ENCODE measurements at regions not wholly inside any gene's neighbourhood (a gene's known extent, or its start where the extent isn't known, plus 50 kb on each side); places are given as distances from the start of the nearest gene placed in this dataset.

DNA sequence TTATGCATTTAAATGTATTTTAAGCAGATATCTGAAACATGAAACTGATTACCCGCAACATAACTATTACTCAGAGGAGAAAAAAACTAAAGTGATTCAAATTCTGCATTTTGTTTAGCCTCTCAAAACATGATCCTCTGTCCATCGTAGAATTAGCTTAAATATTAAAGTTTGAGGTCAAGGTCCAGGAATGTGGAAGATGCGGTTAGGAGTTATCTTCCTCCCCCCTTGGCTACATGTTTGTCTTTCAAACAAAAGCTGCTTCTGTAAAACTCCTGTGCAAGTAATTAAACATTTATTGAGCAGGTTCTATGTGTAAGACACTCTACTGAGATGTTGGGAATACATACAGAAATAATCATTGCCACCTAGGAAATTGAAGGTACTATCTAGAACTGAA lies 175.0 kb upstream of the ISL1 start:
- ChIA-PET SMC1A (ENCODE audit: uncharacterized antibody, unreplicated experiment) (no interaction called here), RAD21 (ENCODE audit: unreplicated experiment) (no interaction called here), POLR2A (no interaction called here), CTCF (no interaction called here)
- no peak for ATAC-seq
- H3K9ac ChIP-seq (ENCODE audit: control insufficient read depth, insufficient read depth, low read length), result no peak overlapping the region
- no peak overlapping the region for H2AFZ ChIP-seq (ENCODE audit: control insufficient read depth, low read depth, low read length)
- no peak for TF ChIP-seq ZNF217 (IDR thresholded peaks at IDR 0.05)
- no peak for TF ChIP-seq KDM1A (IDR thresholded peaks at IDR 0.05; ENCODE audit: borderline replicate concordance)
- TF ChIP-seq E2F8 (IDR thresholded peaks at IDR 0.05; ENCODE audit: low read depth, partially characterized antibody), result no peak
- no peak for TF ChIP-seq KLF5 (IDR thresholded peaks at IDR 0.05; ENCODE audit: partially characterized antibody)
- no peak for TF ChIP-seq RB1 (IDR thresholded peaks at IDR 0.05; ENCODE audit: borderline replicate concordance)
- no peak for TF ChIP-seq ZNF622 (IDR thresholded peaks at IDR 0.05)
- no peaks in the 10 kb centered on the region for H4K20me1 ChIP-seq (ENCODE audit: control insufficient read depth, insufficient read depth)
- no peaks in the 10 kb centered on the region for H3K9me3 ChIP-seq (replicated peaks; ENCODE audit: control insufficient read depth, insufficient read depth, low read length)
- intact Hi-C loops (cut with micrococcal nuclease; ENCODE audit: unreplicated experiment) (no loop called here), in situ Hi-C loops (cut with MboI) (no loop called here)
- BruUV-seq (replicated peaks), result no TSS peak
- H3K4me1 ChIP-seq (ENCODE audit: control insufficient read depth, insufficient read depth, low read length), result no peaks in the 10 kb centered on the region
- H3K27me3 ChIP-seq (replicated peaks in 1 of 2; ENCODE audit: control insufficient read depth in 2 of 2, insufficient read depth in 2 of 2, low read length in 1 of 2), result no peaks in the 10 kb centered on the region
- 58% methylated on average over 3 of the region's 3 CpGs for WGBS (ENCODE audit: insufficient coverage, insufficient replicate concordance, low lambda C conversion rate, missing lambda C conversion rate)
- no peak overlapping the region for H3K4me2 ChIP-seq (ENCODE audit: control insufficient read depth, insufficient read depth)
- FAIRE-seq, result no peak
- H3K27ac ChIP-seq (ENCODE audit: control insufficient read depth, insufficient read depth), result no peak overlapping the region
- DNase-seq (ENCODE audit: low read depth, low spot score), result no peak
- no peaks in the 10 kb centered on the region for H3K36me3 ChIP-seq (ENCODE audit: control insufficient read depth in 2 of 2, insufficient read depth in 2 of 2, low read length in 1 of 2)
- no peak overlapping the region for H3K4me3 ChIP-seq
- no peaks in the 10 kb centered on the region for H3K79me2 ChIP-seq (ENCODE audit: control insufficient read depth, insufficient read depth, low read length)

GRCh38 chr5:51214746-51215145 lies 168.5 kb upstream of the ISL1 start:
- FAIRE-seq (no peak), DNase-seq (ENCODE audit: low read depth, low spot score) (no peak), ATAC-seq (no peak)
- in situ Hi-C loops (cut with MboI), result no loop called here
- H3K9me3 ChIP-seq (replicated peaks; ENCODE audit: control insufficient read depth, insufficient read depth, low read length), result no peaks in the 10 kb centered on the region
- H3K36me3 ChIP-seq (ENCODE audit: control insufficient read depth in 2 of 2, insufficient read depth in 2 of 2, low read length in 1 of 2), result no peaks in the 10 kb centered on the region
- no peaks in the 10 kb centered on the region for H3K4me1 ChIP-seq (ENCODE audit: control insufficient read depth, insufficient read depth, low read length)
- ChIA-PET RAD21 (ENCODE audit: unreplicated experiment) (no interaction called here), CTCF (no interaction called here), POLR2A (no interaction called here), SMC1A (ENCODE audit: uncharacterized antibody, unreplicated experiment) (interaction anchor here (0.9 kb wide), 1 partner anchor 794 kb away, joined by 3 read pairs; no protein-coding TSS in a partner anchor)
- H3K9ac ChIP-seq (ENCODE audit: control insufficient read depth, insufficient read depth, low read length), result no peak overlapping the region
- no peak overlapping the region for H3K27ac ChIP-seq (ENCODE audit: control insufficient read depth, insufficient read depth)
- H2AFZ ChIP-seq (ENCODE audit: control insufficient read depth, low read depth, low read length), result no peak overlapping the region
- no TSS peak for BruUV-seq (replicated peaks)
- no peaks in the 10 kb centered on the region for H3K27me3 ChIP-seq (replicated peaks in 1 of 2; ENCODE audit: control insufficient read depth in 2 of 2, insufficient read depth in 2 of 2, low read length in 1 of 2)
- H3K4me3 ChIP-seq, result no peak overlapping the region
- no peaks in the 10 kb centered on the region for H4K20me1 ChIP-seq (ENCODE audit: control insufficient read depth, insufficient read depth)
- H3K4me2 ChIP-seq (ENCODE audit: control insufficient read depth, insufficient read depth), result no peak overlapping the region
- H3K79me2 ChIP-seq (ENCODE audit: control insufficient read depth, insufficient read depth, low read length), result no peaks in the 10 kb centered on the region
- intact Hi-C loops (cut with micrococcal nuclease; ENCODE audit: unreplicated experiment), result no loop called here
- 0% methylated on average over 1 of the region's 1 CpG for WGBS (ENCODE audit: insufficient coverage, insufficient replicate concordance, low lambda C conversion rate, missing lambda C conversion rate)
- TF ChIP-seq MTA2 (IDR thresholded peaks at IDR 0.05; ENCODE audit: low read depth), result no peak
- TF ChIP-seq NR2F1 (conservative IDR thresholded peaks at IDR 0.05), result no peak
- TF ChIP-seq, protein P1, sequence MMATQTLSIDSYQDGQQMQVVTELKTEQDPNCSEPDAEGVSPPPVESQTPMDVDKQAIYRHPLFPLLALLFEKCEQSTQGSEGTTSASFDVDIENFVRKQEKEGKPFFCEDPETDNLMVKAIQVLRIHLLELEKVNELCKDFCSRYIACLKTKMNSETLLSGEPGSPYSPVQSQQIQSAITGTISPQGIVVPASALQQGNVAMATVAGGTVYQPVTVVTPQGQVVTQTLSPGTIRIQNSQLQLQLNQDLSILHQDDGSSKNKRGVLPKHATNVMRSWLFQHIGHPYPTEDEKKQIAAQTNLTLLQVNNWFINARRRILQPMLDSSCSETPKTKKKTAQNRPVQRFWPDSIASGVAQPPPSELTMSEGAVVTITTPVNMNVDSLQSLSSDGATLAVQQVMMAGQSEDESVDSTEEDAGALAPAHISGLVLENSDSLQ (IDR thresholded peaks at IDR 0.05), result no peak
- TF ChIP-seq SKIL (IDR thresholded peaks at IDR 0.05; ENCODE audit: low read depth, poor library complexity, severe bottlenecking), result no peak
- TF ChIP-seq CHD1 (IDR thresholded peaks at IDR 0.05; ENCODE audit: low read depth, low read length), result no peak
- TF ChIP-seq, protein P2, sequence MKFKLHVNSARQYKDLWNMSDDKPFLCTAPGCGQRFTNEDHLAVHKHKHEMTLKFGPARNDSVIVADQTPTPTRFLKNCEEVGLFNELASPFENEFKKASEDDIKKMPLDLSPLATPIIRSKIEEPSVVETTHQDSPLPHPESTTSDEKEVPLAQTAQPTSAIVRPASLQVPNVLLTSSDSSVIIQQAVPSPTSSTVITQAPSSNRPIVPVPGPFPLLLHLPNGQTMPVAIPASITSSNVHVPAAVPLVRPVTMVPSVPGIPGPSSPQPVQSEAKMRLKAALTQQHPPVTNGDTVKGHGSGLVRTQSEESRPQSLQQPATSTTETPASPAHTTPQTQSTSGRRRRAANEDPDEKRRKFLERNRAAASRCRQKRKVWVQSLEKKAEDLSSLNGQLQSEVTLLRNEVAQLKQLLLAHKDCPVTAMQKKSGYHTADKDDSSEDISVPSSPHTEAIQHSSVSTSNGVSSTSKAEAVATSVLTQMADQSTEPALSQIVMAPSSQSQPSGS (IDR thresholded peaks at IDR 0.05; ENCODE audit: low read length), result no peak
- TF ChIP-seq SMARCA5 (IDR thresholded peaks at IDR 0.05), result no peak

Measured in GM12878 (cell line).